LoVo (cell line): ENCODE measurements at regions not wholly inside any gene's neighbourhood (a gene's known extent, or its start where the extent isn't known, plus 50 kb on each side); places are given as distances from the start of the nearest gene placed in this dataset.

Experiments
- DNase-seq: peaks from one replicate; pipeline ENCODE4 v3.0.0-alpha.2; 2016; ENCODE audit warnings: low spot score

DNA sequence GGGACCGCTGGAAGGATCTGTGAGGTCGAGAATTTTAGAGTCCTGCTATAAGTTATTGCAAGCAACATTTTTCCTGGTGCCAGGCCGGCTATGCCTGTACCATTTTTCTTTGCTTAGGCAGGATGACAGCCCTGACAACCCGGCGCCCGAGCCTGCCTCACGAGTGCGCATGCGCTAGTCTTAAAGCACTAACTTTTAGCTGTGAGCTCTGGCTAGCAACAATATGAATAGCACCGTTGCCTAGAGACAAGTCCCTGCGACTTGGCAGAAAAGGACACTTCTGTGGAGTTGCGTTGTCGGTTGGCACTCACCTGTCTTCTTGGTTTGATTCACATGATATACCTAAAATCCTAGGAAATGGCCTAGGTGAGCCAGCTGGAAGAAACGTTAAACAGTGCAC lies 663.4 kb upstream of the TSPY4 start:
- no peak for DNase-seq

DNA sequence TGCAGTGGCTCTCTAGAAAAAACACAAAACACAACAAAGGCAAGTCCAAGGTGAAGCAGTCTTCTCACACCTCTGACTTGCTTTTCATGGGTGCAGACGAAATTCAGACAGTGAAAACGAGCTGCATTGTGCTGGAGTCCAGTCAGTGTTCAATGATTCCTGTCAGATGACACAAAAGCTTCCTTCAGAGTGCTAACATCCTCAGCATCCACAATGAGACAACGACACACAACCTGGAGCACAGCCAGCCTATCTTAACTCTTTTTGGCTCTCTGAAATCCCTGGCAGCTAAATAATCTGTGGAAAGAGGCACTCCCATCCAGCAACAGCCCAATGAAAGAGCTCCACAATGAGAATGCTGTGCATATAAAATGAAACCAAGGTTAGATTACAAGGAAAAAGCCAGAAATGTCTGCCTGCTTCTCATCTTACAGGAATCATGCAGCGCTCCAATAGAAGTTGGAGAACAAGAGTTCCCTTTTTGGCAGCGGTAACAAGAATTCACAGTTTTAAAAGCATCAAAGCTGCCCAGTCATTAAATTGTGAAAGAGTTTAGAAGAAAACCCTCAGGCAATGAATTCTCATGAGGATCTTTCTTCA lies 659.8 kb upstream of the TSPY4 start:
- no peak for DNase-seq

DNA sequence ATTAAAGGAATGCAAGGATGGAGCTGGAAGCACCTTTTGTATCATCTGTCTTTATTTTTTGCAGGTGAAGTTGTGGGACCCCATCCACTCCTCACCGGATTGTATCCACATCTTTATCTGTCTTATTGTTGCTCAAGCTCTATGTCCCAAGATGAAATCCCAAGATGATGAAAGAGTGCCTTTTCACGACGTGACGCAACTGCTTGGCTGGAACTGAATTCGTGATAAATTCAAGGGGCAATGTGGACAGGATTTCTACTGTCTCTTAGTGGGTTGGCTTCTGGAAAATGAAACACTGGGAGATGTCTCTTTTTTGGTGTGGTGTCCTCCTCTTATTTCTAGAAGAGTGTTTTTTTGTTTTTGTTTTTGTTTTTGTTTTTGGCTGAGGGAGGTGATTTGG lies 650.1 kb upstream of the TSPY4 start:
- no peak for DNase-seq

DNA sequence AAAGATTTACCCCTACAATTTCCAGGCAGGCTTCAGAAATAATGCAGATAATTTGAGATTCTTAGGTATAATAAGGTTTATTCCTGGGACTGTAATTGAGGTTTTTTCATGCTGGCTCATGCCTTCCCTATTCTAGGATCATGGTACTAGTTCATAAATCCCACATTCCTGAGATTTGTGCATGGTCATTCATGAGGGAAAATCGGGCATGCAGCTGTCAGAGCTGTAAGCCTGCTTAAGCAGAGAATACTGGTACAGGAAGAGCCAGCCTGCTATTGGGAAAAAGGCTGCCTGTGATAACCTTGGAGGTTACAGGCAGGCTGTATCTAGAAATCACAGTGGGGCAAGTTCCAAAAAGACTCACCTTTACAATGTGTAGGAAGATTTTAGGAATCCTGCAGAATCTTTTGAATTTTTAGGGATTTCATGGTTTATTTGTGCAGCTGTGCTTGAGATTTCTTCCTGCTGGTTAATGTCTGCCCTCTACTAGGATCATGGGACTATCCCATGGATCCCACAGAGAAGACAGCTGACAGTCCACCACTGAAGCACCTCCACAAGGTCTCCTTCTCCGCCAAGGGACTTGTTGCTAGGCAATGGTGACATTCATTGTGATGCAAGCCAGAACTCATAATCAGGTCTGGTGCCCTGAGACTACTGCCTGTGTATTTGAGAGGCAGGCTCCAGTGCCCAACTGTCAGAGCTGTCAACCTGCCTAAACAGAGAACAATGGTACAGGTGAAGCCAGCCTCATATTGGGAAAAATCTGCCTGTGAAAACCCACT lies 646.2 kb upstream of the TSPY4 start:
- no peak for DNase-seq

DNA sequence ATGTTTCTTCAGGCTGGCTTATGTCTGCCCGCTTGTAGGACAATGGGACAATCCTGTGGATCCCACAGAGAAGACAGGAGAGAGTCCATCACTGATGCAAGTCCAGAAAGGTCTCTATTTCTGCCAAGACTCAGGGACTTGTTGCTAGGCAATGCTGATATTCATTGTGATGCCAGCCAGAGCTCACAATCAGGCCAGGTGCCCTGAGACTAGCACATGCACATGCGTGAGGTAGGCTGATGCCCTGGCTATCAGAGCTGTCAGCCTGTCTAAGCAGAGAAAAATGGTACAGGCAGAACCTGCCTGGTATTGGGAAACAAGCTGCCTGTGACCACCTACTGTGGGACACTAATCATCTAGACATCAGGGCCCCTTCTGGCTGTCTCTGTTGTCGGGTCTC lies 638.7 kb upstream of the TSPY4 start:
- DNase-seq, result no peak

DNA sequence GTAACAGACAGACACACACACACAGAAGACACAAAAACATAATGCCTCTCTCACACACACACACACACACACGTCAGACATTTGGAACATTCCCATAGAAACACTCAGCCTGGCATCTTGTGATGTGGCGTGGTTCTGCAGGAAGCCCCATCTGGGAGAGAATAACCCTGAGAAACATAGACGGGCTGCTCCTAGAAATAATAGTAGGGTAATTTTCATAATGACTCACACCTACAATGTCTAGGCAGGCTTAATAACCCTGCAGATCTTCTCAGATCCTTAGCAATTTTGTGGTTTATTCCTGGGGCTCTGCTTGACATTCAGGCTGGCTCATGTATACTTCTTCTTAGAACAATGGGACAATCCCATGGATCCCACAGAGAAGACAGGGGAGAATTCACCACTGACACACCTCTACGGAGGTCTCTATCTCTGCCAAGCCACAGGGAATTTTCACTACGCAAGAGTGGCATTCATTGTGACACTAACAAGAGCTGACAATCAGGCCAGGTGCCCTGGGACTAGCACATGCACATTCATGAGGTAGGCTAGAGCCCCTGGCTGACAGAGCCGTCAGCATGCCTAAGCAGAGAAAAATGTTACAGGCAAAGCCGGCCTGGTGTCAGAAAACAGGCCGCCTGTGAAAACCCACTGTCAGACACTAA lies 631.5 kb upstream of the TSPY4 start:
- DNase-seq, result no peak

DNA sequence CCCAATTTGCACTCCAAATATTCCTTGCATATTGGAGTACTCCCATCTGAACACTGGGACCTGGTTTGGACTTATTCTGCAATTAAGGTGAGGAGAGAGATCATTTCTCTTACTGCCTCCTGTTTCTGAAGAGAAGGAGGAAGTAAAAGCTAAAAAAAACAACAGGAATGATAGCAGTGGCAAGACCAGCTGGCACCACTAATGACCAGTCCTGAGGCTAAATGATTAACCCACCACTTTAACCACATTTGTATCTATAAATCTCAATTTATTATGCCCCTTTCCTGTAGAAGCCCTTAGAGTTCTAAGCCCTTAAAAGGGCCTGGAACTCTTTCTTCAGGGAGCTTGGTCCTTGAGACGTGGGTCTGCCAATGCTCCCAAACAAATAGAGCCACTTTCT lies 625.0 kb upstream of the TSPY4 start:
- DNase-seq, result peak; percentile 55

DNA sequence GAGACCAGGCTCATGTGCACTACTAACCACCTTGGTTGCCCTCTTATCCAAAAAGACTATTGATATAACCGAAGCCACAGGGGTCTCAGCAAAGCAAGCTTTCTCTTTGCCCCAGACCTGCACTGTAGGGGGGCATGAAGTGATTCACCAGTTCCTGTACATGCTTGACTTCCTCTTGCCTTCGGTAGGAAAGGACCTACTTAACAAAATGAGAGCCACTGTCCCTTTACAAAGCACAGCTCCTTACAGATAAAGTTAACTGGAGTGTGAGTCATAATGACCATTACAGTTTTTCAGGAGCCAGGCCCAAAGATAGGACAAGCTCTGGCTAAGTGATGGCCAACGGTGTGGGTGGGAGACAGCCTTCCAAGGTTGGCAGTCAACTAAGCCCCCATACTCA lies 622.0 kb upstream of the TSPY4 start:
- no peak for DNase-seq

DNA sequence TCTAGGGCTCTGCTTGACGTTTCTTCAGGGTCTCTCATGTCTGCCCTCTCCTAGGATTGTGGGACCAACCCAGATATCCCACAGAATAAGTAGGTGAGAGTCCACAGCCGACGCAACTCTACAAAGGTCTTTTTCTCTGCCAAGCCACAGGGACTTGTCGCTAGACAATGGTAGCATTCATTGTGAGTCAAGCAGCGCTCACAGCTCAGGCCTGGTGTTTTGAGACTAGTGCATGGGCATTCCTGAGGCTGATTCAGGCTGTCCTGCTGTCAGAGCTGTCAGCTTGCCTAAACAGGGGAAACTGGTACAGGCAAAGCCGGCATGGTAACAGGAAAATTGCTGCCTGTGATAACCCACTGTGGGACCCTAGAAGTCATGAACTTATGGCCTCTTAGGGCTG lies 610.6 kb upstream of the TSPY4 start:
- DNase-seq, result no peak

DNA sequence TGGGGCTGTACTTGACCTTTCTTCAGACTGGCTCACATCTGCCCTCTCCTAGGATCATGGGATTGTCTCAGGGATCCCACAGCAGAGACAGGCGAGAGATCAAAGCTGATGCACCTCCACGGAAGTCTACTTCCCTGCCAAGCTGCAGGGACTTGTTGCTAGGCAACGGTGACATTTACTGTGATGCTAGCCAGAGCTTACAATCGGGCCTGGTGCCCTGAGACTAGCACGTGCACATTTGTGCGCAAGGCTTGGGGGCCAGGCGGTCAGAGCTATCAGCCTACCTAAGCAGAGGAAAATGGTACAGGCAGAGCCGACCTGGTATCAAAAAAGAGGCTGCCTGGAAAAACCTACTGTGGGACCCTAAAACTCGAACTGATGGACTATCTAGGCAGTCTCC lies 607.3 kb upstream of the TSPY4 start:
- no peak for DNase-seq

DNA sequence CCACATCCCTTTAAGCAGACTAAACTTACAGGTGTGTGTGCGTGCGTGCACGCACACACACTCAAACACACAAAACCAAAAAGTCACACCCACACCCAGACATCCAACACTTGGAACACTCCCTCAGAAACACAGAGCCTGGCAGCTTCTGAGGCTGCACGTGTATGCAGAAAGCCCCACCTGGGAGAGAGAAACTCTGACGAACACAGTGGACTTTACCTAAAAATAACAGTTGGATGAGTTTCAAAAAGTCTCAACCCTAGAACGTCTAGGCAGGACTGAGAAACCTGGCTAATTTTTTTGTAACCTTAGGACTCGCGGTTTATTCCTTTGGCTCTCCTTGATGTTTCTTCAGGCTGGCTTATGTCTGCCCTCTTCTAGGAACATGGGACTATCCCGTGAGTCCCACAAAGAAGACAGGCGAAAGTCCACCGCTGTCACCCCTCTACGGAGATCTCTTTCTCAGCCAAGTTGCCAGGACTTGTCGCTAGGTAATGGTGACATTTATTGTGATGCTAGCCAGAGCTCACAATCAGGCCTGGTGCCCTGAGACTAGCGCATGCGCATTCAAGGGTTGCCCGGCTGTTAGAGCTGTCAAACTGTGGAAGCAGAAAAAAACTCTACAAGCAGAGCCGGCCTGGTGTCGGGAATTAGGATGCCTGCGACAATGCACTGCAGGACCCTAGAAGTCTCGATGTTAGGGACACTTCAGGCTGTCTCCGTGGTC lies 595.8 kb upstream of the TSPY4 start:
- DNase-seq, result no peak

DNA sequence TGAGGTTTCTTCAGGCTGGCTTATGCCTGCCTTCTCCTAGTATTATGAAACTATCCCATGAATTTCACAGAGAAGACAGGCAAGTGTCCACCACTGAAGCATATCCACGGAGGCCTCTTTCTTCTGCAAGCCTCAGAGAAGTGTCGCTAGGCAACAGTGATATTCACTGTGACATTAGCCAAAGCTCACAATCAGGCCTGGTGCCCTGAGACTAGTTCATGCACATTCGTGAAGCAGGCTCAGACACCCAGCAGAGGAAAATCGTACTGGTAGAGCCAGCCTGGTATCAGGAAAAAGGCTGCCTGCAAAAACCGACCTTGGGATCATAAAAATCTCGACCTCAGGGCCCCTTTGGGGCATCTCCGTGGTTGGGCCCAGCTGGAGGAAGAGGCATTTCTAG lies 573.1 kb upstream of the TSPY4 start:
- DNase-seq, result no peak

DNA sequence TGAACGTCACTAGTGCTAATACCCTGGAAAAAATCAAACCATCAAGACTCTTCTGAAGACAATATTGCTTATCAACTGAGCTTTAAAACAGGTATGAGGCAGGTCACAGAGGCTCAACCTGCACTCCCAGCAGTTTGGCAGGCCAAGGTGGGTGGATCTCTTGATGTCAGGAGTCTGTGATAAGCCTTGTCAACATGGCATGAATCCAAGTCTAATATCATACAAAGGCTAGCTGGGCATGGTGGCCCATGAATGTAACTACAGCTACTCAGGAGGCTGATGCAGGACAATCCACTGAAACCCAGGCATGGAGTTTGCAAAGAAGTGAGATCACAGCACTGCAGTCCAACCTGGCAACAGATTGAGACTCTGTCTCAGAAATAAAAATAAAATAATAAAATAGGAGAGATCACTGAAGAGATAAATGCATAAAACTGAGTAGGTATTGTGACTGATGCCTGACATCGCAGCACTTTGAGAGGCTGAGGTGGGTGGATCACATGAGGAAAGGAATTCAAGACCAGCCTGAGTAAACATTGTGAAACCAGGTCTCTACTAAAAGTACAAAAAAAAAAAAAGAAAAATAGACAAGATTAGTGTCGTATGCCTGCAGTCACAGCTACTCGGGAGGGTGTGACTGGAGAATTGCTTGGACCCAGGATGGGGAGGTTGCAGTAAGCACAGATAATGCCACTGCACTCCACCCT lies 555.9 kb upstream of the TSPY4 start:
- peak; percentile 52 for DNase-seq

DNA sequence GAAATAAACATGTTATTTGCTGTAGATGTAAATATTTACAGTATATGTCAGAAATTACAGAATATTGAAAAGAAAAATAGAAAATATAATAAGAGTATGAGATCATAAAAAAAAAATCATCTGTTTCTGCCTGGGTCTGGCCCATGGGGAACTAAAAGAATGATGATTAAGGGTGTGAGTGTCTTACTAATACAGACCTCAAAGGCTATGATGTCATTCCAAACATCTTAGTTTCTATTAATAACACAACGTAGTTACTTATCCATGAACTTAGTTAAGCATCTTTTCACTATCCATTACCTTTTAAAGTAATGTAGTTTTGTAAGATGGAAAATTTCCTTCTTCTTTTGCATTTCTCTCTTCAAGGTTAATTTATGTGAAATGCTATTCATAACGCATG lies 542.7 kb upstream of the TSPY4 start:
- no peak for DNase-seq

DNA sequence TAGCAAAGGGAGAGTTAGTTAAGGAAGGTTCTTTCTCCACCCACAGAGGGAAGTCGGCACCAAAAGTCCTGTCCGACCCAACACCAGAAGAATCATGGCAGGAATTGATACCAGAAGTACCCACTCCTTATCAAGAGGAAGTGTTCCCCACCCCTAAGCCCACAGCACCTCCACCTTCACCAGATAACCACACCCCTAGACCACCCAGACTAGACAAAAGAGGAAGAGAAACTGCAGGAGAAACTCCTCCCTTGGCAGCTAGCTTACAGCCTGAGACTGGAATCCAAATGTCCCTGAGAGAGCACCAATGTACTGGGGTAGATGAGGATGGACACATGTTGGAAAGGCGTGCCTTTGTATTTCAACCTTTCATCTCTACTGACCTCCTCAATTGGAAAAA lies 532.9 kb upstream of the TSPY4 start:
- DNase-seq, result no peak

DNA sequence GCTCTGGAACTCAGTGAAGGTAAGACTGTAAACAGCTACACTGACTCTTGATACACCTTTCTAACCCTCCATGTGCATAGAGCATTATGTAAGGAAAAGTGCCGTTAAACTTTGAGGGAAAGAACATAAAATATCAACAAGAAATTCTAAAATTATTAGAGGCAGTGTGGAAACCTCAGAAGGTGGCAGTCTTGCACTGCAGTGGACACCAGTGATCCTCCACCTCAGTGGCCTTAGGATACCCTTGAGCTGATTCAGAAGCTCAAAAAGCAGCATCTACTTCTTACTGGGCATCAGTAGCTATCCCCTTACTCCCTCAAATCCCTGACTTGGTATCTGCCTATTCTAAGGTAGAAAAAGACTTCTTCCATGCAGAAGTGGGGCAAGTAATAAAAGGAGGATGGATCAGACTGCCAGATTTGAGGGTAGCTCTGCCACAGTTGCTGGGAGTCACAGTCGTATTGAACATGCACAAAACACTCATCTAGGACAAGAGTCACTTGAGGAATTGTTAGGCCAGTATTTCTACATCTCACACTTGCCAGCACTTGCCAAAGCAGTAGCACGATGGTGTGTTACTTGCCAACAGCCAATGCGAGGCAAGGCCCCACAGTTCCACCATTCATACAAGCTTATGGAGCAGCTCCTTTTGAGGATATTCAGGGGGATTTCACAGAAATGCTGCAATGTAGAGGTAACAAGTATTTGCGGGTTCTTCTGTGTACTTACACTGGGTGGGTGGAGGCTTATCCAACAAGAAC lies 529.4 kb upstream of the TSPY4 start:
- no peak for DNase-seq

DNA sequence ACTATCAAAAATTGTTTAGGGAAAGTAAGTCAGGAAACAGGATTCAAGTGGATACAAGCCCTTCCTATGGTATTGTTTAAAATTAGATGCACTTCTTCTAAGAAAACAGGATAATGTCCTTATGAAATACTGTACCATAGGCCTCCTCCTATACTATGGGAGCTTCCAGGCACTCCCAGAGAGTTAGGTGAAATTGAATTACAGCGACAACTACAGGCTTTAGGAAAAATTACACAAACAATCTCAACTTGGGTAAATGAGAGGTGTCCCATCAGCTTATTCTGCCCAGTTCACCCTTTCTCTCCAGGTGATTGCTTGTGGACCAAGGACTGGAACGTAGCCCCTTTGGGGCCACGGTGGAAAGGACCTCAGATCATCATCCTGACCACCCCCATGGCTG lies 528.7 kb upstream of the TSPY4 start:
- no peak for DNase-seq

DNA sequence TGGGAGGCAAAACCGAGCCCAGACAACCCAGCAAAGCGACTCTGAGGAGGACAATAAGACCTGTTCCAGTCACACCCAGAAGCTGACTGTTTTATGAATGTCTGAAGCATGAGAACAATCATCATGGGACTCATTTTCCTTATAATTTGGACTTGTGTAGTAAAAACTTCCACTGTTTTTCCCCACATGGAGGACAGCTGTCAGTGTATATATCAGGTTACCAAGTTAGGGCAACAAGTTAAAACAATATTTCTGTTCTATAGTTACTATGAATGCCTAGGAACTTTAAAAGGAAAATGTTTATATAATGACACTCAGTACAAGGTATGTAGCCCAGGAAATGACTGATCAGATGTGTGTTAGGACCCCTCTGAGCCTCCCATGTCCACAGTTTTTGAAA lies 528.2 kb upstream of the TSPY4 start:
- DNase-seq, result no peak

DNA sequence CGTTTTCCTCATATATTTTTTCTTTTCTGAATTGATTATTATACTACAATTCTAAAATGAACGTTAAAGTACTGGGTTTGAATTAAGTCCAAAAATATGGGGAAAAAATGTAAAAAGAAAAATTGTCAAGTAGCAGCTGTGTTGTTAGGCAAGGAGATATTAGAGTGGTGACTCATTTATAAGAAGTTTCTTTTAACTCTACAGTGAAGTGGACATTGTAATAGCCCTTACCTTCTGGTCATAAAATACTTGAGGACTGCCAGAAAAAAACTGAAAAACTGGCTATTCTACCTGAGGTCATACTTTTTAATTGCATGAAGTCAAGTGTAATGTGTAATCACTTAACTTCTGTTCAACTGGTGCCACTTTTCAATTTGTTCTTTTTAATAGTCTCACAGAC lies 523.1 kb upstream of the TSPY4 start:
- no peak for DNase-seq

DNA sequence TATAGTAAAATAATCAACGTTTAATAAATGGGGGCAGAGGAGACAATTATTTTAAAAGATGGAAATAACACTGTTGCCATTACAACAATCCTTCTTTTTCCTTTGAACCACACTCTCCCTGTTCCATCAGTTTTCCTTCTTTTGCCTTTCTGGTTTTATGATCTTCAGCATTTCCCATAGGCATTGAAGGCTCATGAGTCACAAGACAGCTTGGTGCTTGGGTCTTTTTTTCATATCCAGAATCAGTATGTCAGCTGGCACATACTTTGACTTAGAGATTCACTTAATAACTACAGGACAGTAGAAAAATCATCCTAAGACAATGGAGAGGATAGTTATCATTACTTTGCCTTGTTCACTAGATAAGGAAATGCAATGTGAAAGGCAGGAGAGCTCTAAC lies 521.6 kb upstream of the TSPY4 start:
- DNase-seq, result no peak

DNA sequence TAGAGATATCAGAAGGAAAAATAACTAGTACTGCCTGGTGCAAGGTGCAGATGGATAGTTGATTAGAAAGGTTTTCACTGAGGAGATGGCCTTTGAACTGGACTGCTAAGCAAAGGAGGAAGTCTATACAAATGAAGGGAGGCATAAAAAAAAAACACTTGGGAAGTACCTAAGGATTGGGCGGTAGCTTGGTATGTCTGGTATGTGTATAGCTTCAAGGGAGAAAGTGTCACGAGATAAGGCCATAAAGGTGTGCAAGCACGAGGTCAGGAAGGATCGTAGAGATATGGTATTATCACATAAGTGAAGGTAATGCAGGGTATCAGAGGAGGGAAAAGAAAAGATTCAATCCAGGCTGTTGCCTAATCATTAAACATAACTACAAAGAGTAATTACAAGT lies 517.2 kb upstream of the TSPY4 start:
- DNase-seq, result peak; percentile 21

DNA sequence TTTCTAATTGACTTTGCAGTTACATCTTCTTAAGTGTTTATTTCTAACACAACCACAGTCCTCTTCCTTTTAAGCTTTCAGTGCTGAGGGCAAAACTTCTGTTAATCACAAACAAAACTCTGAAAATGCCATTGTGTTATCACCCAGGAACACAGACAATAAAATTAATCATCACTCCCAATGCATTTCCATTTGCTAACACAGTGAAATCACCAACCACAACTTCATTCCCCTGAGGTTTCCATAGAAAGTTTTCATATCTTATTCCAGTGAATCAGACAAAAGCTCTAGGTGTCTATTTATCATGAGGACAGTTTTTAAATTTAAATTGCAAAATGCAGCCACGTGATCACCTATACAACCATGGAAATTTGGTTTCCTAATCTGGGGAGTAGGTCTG lies 516.2 kb upstream of the TSPY4 start:
- DNase-seq, result no peak
